ENCODE measurements at regions not wholly inside any gene's neighbourhood (a gene's known extent, or its start where the extent isn't known, plus 50 kb on each side); places are given as distances from the start of the nearest gene placed in this dataset.

DNA sequence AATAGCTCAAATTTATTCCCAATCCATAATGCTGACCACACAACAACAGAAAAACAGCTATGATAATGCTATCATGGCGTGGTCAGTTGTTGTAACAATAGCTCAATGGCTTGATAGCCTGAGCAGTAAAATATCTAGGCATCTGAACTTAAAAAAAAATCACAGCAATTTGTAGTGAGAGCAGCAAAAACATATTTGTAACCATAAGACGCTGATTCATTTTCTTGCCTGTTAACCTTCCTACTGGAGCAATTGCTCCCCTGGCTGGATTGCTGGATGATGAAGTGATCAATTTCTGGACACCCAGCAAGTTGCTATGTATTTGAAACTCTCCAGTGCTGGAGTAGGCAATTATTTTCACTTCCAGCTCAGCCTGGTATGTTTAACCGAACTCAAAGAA is 115.1 kb downstream of the PCSK1 start:
- H3K27ac ChIP-seq (ENCODE audit: extremely low read depth, low read depth, low read length) = no peak overlapping the region
- TF ChIP-seq ZNF48 (tag by site-specific recombination; IDR thresholded peaks at IDR 0.05) = no peak
- TF ChIP-seq, protein P1, sequence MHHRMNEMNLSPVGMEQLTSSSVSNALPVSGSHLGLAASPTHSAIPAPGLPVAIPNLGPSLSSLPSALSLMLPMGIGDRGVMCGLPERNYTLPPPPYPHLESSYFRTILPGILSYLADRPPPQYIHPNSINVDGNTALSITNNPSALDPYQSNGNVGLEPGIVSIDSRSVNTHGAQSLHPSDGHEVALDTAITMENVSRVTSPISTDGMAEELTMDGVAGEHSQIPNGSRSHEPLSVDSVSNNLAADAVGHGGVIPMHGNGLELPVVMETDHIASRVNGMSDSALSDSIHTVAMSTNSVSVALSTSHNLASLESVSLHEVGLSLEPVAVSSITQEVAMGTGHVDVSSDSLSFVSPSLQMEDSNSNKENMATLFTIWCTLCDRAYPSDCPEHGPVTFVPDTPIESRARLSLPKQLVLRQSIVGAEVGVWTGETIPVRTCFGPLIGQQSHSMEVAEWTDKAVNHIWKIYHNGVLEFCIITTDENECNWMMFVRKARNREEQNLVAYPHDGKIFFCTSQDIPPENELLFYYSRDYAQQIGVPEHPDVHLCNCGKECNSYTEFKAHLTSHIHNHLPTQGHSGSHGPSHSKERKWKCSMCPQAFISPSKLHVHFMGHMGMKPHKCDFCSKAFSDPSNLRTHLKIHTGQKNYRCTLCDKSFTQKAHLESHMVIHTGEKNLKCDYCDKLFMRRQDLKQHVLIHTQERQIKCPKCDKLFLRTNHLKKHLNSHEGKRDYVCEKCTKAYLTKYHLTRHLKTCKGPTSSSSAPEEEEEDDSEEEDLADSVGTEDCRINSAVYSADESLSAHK (tag by site-specific recombination; IDR thresholded peaks at IDR 0.05) = no peak
- TF ChIP-seq OSR2 (tag by site-specific recombination; IDR thresholded peaks at IDR 0.05) = no peak
- TF ChIP-seq, protein P2, sequence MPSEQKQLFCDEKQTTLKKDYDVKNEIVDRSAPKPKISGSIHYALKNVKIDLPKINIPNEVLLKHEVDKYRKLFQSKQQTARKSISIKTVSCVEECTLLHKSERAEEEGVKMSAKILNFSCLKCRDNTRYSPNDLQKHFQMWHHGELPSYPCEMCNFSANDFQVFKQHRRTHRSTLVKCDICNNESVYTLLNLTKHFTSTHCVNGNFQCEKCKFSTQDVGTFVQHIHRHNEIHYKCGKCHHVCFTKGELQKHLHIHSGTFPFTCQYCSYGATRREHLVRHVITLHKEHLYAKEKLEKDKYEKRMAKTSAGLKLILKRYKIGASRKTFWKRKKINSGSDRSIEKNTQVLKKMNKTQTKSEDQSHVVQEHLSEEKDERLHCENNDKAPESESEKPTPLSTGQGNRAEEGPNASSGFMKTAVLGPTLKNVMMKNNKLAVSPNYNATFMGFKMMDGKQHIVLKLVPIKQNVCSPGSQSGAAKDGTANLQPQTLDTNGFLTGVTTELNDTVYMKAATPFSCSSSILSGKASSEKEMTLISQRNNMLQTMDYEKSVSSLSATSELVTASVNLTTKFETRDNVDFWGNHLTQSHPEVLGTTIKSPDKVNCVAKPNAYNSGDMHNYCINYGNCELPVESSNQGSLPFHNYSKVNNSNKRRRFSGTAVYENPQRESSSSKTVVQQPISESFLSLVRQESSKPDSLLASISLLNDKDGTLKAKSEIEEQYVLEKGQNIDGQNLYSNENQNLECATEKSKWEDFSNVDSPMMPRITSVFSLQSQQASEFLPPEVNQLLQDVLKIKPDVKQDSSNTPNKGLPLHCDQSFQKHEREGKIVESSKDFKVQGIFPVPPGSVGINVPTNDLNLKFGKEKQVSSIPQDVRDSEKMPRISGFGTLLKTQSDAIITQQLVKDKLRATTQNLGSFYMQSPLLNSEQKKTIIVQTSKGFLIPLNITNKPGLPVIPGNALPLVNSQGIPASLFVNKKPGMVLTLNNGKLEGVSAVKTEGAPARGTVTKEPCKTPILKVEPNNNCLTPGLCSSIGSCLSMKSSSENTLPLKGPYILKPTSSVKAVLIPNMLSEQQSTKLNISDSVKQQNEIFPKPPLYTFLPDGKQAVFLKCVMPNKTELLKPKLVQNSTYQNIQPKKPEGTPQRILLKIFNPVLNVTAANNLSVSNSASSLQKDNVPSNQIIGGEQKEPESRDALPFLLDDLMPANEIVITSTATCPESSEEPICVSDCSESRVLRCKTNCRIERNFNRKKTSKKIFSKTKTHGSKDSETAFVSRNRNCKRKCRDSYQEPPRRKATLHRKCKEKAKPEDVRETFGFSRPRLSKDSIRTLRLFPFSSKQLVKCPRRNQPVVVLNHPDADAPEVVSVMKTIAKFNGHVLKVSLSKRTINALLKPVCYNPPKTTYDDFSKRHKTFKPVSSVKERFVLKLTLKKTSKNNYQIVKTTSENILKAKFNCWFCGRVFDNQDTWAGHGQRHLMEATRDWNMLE (tag by site-specific recombination; conservative IDR thresholded peaks at IDR 0.05; ENCODE audit: low read depth) = no peak
- TF ChIP-seq, protein P3, sequence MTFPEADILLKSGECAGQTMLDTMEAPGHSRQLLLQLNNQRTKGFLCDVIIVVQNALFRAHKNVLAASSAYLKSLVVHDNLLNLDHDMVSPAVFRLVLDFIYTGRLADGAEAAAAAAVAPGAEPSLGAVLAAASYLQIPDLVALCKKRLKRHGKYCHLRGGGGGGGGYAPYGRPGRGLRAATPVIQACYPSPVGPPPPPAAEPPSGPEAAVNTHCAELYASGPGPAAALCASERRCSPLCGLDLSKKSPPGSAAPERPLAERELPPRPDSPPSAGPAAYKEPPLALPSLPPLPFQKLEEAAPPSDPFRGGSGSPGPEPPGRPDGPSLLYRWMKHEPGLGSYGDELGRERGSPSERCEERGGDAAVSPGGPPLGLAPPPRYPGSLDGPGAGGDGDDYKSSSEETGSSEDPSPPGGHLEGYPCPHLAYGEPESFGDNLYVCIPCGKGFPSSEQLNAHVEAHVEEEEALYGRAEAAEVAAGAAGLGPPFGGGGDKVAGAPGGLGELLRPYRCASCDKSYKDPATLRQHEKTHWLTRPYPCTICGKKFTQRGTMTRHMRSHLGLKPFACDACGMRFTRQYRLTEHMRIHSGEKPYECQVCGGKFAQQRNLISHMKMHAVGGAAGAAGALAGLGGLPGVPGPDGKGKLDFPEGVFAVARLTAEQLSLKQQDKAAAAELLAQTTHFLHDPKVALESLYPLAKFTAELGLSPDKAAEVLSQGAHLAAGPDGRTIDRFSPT (tag by site-specific recombination; IDR thresholded peaks at IDR 0.05) = no peak
- TF ChIP-seq WT1 (tag by site-specific recombination; IDR thresholded peaks at IDR 0.05) = no peak
- TF ChIP-seq ZNF366 (tag by site-specific recombination; conservative IDR thresholded peaks at IDR 0.05) = no peak
- TF ChIP-seq ZFP3 (tag by site-specific recombination; IDR thresholded peaks at IDR 0.05; ENCODE audit: low read depth) = no peak
- no peak for TF ChIP-seq GLI2 (tag by site-specific recombination; IDR thresholded peaks at IDR 0.05; ENCODE audit: borderline replicate concordance, low read depth)
- TF ChIP-seq ZNF157 (tag by site-specific recombination; IDR thresholded peaks at IDR 0.05) = no peak
- TF ChIP-seq, protein P4, sequence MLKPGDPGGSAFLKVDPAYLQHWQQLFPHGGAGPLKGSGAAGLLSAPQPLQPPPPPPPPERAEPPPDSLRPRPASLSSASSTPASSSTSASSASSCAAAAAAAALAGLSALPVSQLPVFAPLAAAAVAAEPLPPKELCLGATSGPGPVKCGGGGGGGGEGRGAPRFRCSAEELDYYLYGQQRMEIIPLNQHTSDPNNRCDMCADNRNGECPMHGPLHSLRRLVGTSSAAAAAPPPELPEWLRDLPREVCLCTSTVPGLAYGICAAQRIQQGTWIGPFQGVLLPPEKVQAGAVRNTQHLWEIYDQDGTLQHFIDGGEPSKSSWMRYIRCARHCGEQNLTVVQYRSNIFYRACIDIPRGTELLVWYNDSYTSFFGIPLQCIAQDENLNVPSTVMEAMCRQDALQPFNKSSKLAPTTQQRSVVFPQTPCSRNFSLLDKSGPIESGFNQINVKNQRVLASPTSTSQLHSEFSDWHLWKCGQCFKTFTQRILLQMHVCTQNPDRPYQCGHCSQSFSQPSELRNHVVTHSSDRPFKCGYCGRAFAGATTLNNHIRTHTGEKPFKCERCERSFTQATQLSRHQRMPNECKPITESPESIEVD (tag by site-specific recombination; IDR thresholded peaks at IDR 0.05) = no peak
- TF ChIP-seq ZBTB17 (tag by site-specific recombination; IDR thresholded peaks at IDR 0.05) = no peak
- TF ChIP-seq ZNF426 (tag by site-specific recombination; IDR thresholded peaks at IDR 0.05) = no peak
- TF ChIP-seq ZNF138 (tag by site-specific recombination; IDR thresholded peaks at IDR 0.05; ENCODE audit: borderline replicate concordance) = no peak
- TF ChIP-seq, protein P5, sequence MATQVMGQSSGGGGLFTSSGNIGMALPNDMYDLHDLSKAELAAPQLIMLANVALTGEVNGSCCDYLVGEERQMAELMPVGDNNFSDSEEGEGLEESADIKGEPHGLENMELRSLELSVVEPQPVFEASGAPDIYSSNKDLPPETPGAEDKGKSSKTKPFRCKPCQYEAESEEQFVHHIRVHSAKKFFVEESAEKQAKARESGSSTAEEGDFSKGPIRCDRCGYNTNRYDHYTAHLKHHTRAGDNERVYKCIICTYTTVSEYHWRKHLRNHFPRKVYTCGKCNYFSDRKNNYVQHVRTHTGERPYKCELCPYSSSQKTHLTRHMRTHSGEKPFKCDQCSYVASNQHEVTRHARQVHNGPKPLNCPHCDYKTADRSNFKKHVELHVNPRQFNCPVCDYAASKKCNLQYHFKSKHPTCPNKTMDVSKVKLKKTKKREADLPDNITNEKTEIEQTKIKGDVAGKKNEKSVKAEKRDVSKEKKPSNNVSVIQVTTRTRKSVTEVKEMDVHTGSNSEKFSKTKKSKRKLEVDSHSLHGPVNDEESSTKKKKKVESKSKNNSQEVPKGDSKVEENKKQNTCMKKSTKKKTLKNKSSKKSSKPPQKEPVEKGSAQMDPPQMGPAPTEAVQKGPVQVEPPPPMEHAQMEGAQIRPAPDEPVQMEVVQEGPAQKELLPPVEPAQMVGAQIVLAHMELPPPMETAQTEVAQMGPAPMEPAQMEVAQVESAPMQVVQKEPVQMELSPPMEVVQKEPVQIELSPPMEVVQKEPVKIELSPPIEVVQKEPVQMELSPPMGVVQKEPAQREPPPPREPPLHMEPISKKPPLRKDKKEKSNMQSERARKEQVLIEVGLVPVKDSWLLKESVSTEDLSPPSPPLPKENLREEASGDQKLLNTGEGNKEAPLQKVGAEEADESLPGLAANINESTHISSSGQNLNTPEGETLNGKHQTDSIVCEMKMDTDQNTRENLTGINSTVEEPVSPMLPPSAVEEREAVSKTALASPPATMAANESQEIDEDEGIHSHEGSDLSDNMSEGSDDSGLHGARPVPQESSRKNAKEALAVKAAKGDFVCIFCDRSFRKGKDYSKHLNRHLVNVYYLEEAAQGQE (tag by site-specific recombination; IDR thresholded peaks at IDR 0.05) = no peak
- TF ChIP-seq ZNF626 (tag by site-specific recombination; IDR thresholded peaks at IDR 0.05) = no peak
- TF ChIP-seq ZNF677 (tag by site-specific recombination; IDR thresholded peaks at IDR 0.05) = no peak
- TF ChIP-seq ZNF423 (tag by site-specific recombination; IDR thresholded peaks at IDR 0.05) = no peak
- no peak overlapping the region for H3K4me3 ChIP-seq (ENCODE audit: low read depth, low read length)
- ChIA-PET CTCF (interaction anchor here (1.0 kb wide), 1 partner anchor 10 kb away, joined by 4 read pairs; no protein-coding TSS in a partner anchor), POLR2A (no interaction called here)
- no peaks in the 10 kb centered on the region for H3K9me3 ChIP-seq (ENCODE audit: control insufficient read depth, insufficient read depth, low read depth, low read length)
- H3K36me3 ChIP-seq (ENCODE audit: control insufficient read depth in 2 of 2, insufficient read depth in 1 of 2, low read length in 2 of 2) = no peaks in the 10 kb centered on the region
- no peaks in the 10 kb centered on the region for H3K4me1 ChIP-seq (ENCODE audit: control insufficient read depth, insufficient read depth, low read length)
